ENCODE measurements at regions not wholly inside any gene's neighbourhood (a gene's known extent, or its start where the extent isn't known, plus 50 kb on each side); places are given as distances from the start of the nearest gene placed in this dataset.

DNA sequence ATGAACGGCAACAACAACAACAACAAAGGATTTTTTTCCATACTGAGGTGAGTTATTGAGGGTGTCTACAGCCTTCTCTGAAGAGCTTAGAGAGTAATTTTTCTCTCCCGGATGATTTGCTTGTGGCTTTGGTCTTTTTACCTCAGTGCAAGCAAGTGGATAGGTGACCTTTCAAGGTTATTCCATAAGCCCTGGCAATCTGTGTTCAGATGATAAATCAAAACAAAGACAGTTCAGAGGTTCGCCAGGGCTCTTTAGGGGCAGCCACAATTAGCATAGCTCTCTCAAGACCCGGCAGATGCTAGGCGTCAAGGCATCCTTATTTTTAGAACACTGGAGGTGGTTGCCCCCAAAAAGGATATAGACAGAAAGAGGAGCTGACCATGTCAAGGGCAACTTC is 417.9 kb upstream of the C9orf72 start:
- no peak for DNase-seq (ENCODE audit: insufficient read length, low spot score)
- no peak for FAIRE-seq

DNA sequence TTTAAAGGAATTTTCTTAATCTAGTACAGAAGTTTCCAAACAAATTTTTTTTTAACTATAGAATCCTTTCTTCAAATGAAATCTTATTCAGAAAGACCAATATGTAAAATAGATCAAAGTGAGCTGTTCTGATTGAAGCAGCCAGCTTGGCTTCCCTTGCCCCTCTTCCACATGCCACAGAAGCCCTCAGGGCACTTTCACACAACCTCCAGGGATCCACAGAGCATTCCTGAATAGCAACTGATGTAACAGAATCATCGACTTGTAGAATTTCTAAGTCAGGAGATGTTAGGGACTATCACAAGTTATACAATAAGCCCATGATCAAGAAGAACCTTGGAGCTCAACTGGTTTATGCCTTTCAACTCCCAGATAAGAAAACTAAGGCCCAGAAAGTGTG is 427.8 kb upstream of the C9orf72 start:
- DNase-seq (ENCODE audit: insufficient read length, low spot score): no peak
- no peak for FAIRE-seq

DNA sequence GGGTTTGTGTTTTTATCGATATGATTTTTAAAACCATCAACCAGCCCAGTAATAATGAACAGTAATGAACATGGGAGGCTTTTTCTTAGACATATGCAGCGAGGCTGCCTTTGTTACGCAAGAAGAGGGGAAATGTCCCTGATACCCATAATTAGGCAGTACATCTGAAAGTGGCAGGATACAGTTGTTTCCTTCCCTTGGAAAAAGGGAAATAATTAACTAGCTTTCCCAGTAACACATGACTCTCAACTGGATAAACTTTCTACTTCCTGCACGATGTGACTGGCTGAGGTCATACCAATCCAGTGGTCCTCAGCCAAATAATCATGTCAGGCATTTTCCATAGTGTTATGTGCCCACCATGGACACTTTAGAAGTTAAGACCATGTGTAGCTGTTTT is 431.6 kb upstream of the C9orf72 start:
- DNase-seq (ENCODE audit: insufficient read length, low spot score) (no peak), FAIRE-seq (no peak)

DNA sequence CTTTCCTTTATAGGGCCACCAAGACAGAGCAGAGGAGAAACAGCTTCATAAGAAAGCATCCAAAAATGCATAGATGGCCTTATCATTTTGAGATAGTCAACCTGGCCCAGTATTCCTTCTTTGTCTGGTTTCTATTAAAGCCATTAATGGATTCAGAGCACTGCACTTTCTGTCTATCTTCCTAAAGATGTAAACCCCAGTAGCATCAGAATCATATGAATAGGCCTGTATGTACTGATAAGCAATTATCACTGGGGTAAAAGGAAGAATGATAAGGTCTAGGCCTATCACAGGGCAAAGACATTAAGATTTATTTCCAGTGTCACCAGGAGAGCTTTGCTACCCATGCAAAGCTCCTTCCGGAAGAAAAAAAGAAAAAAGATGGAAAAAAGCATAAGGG is 432.5 kb upstream of the C9orf72 start:
- FAIRE-seq: no peak

DNA sequence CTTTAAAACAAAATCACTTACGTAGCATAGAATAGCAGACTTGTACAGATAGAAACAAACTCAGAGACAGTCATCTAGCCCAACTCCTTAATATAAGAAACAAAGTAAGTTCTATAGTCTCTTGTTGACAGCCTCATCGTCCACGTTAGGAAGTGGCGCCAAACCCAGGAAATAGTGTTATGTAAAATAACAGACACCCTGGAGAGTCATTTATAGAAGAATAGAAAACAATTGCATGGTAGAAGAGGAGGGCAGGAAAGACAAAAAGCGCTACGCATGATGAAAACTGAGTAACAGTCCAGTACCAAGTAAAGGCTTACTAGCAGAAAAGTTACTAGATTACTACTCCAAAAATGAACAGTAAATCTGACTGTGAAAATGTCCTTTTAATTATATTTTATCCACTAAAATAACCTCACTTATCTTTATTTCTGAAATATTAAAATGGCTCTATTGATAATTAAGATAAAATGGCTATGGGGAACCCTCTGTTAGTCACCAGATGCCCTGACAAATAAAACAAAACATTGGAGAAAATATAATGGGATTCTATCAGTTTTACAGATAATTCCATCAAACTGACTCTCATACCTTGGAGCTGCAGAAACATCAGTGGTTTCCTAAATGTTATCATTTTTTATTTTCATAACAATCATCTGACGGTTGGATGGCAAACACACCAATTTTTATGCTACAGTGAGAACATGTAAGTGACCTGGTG is 434.0 kb upstream of the C9orf72 start:
- no peak for FAIRE-seq
- DNase-seq (ENCODE audit: insufficient read length, low spot score): no peak

More for the DNA sequence above, 432.5 kb upstream of the C9orf72 start:
- no peak for DNase-seq (ENCODE audit: insufficient read length, low spot score)

DNA sequence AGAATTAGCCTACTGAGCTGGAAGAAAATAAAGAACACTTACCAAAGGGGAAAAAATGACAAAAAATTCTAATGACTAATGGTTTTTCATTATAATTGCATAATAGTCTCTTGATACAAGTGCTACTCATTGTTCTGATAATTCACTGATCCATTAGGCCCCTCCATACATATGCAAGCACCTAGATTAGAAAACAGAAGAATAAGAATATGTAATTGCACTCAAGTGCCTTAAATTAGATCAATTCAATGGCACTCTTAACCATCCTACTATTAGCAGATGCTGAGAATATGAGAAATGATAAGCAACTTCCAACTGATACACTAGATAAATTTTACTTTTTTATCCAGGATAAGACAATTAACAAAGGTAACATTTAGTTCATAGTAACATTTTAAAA is 440.9 kb upstream of the C9orf72 start:
- DNase-seq (ENCODE audit: insufficient read length, low spot score) (no peak), FAIRE-seq (no peak)

DNA sequence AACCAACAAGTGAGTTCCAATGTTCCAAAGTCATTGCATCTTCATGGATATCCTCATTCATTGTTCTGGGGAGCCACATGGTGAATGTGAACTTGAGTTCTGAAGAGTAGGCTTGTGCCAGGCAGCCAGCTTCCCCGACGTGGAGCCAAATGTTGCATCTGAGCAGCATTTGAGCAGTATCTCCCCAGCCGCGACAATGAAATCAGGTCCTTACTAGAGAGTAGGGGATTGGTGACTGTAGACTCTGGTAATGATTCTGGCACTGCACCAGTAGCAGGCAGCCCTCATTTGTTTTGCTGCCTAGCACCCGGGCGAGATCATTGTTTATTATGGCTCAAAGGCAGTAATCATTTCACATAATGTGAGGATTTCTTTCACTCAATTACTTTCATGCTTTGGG is 451.4 kb upstream of the C9orf72 start:
- no peak for FAIRE-seq
- no peak for DNase-seq (ENCODE audit: insufficient read length, low spot score)

DNA sequence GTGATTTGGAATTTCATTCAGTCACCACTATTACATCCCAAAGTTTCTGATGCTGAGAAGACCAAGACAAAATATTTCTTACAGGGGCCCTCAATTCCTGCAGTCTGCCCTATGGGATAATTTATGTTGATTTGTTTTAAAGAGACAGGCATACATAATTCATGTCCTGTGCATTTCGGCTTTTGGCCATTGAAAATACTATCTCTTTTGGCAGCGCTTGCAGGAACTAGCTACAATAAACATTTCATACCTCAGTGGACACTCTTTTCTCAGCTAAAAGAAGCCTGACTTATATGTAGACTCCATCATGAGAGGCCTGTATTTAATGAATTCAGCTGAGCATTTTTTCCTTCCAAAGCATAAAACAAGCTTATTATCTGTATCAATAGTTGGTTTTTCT is 451.9 kb upstream of the C9orf72 start:
- DNase-seq (ENCODE audit: insufficient read length, low spot score) (no peak), FAIRE-seq (no peak)

DNA sequence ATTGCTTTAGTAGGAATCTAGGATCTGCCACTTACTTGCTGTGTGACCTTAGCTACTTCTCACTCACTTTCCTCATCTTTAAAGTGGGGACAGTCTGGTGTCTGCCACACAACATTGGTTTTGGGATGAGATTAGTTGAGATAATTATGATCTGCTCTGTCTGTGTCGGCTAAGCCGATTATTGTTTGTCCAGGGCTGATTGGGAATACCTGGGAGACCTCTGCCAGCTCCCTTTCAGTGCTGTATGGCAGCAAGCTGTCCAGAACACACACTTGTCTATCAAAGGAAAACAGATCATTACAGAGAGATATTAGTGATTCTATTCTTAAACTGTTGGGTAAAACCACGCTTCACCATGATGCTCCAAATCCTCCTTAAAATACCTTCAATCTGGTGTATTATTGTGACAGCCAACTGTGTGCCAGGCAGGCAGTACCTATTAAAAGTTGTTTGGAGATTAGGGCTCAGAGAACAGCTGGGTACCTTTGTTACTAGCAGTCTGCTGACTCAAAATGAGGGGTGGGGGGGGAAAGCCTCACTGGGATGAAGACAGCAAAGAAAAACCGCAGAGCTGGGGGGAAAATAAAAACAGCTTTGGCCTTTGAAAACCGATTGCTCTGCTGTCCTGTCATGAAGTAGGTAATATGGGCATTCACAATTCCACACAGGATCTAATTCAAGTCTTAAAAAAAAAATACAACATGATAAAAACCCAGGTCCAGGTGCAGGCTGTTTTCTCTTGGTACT is 458.4 kb upstream of the C9orf72 start:
- DNase-seq (ENCODE audit: insufficient read length, low spot score) (no peak), FAIRE-seq (no peak)

DNA sequence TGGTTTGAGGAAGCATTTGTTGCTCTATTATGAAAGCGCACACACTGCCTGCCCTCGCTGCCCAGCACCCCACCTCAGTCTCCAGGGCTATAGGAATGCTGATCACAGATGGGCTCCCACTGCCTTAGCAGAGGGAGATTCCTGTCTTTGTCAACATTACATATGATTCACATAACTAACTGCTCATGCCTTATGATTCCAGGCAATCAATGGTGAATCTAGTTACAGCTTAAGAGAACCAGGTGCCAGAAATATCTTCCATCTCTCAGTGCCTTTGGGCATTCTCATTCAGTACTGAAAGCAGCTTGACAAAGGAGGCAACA is 458.9 kb upstream of the C9orf72 start:
- DNase-seq (ENCODE audit: insufficient read length, low spot score): no peak
- no peak for FAIRE-seq

DNA sequence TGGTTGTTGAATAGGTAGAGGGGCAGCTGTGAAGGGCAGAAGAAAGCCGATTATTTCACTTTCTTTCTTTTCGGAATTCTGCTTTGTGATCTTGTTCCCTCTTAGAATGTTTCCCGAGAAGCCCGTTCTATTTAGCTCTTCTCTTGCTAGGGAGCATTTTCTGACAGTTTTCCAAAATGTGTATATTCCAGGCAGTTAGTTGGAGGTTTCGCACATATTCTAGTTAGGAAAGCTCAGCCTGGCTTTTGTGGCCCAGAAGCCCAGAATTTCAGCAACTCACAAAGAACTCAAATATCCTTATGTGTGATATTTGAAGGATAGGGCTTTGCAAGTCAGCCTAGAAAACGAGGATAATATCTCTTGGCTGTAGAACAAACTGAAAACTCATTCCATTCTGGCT is 461.0 kb upstream of the C9orf72 start:
- FAIRE-seq: no peak

DNA sequence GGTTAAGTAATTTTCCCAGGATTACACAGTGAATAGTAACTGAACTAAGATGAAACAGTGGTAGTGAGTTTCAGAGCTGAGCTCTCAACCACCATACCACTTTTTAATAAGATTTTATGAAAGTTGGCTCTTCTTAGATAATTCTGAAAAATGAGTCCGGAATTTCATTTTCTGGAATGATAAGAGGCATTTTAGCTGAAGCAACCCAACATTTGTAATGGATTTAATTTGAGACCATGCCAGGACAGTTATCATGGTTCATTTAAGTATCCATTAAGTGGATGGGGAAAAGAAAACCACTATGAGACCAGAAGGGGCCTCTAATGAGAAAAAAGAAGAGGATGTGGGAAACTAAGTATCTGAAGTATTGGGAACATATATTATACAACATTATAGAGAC is 464.7 kb upstream of the C9orf72 start:
- DNase-seq (ENCODE audit: insufficient read length, low spot score): no peak
- no peak for FAIRE-seq

More for the DNA sequence above, 461.0 kb upstream of the C9orf72 start:
- DNase-seq (ENCODE audit: insufficient read length, low spot score): no peak

DNA sequence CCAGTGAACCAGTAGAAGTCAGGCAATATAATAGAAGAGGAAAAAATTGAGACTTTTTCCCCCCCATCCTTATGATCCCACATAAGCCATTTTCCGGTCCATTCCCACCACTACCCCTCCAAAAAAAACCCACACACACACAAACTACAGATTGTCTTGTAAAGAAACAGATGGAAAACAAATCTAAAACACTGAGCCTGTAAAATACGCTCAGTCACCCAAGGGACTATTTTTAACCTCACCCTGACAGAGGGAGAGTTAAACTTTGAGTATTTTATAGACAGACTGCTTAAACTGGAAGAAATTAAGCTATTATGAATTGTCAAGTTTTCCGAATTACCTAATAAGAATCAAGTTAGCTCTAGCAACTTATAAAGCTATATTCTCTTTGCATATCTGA is 471.8 kb upstream of the C9orf72 start:
- DNase-seq (ENCODE audit: insufficient read length, low spot score): no peak
- no peak for FAIRE-seq

DNA sequence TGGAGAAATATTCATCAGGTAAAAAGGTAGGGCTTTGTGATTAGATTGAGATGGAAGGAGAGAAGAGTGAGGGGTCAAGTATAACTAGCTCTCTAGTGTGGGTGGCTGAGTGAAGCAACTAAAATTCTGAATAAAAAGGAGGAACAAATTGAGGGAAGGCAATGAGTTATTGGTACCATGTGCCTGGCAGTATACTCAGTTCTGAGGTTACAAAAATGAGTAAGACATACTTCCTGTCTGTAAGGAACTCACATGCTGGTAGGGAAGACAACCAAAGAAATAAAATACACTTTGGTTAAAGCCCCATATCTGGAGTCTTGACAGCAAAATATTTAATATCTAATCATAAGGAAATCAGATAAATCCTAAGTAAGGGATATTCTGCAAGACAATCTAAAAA is 476.8 kb upstream of the C9orf72 start:
- FAIRE-seq (no peak), DNase-seq (ENCODE audit: insufficient read length, low spot score) (no peak)

DNA sequence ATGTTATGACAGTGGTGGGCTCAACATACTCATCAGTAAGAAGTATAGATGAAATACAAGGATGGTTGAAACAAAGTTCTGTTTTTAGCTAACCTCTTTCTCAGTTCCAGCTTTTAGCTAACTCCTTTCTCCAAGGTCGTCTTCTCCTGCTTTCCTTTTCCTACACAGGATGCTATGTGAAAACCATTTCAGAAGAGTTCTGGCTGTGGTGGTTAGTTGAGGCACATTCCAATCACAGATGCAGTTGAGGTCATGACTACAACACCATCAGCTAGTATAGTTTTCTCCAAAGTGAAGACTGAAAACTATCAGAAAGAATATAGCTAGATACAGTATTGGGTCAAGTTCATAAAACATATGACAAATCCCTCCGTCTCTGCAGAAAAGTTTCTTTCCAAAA is 477.7 kb upstream of the C9orf72 start:
- FAIRE-seq (no peak), DNase-seq (ENCODE audit: insufficient read length, low spot score) (no peak)

DNA sequence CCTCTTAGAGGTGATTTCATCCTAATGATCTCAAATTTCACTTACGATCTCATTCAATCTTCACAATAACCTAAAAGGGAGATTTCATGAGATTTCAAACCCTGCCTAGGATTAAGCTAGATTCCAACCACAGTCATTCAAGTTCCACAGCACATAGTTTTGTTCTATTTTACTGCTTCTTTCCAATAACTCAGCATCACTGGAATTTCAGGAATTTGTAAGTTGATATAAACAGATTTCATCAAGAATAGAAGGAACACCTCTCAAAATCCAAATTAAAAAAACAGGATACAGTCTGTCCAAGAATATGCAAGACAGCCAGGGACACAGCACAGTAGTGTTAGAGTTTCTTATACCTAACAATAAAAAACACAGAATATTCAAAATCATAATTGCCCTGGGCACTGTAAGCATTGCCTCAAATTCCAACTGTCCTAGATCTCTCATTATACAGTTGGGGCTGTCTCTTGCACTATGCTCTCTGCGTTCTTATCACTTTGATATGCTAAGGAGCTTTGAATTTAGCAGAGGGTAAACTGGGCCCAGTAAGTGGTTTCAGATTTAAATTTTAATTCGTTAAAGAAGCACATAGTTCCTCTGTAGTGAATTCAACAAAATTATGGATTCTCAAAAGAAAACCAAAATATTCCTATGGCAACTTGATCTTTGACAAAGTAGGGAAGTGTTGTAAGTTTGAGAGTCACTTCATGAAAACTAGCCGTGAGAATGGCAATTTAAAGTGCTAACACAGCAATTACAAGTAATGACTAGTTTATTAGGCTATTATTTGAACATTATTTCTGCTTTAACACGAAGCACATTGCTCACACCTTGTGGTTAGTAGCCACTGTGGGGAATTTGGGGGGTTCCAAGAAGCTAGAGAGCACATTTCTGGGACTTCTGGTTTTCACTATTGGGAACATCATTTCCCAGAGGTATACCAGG is 478.6 kb upstream of the C9orf72 start:
- FAIRE-seq: no peak
- DNase-seq (ENCODE audit: insufficient read length, low spot score): no peak

DNA sequence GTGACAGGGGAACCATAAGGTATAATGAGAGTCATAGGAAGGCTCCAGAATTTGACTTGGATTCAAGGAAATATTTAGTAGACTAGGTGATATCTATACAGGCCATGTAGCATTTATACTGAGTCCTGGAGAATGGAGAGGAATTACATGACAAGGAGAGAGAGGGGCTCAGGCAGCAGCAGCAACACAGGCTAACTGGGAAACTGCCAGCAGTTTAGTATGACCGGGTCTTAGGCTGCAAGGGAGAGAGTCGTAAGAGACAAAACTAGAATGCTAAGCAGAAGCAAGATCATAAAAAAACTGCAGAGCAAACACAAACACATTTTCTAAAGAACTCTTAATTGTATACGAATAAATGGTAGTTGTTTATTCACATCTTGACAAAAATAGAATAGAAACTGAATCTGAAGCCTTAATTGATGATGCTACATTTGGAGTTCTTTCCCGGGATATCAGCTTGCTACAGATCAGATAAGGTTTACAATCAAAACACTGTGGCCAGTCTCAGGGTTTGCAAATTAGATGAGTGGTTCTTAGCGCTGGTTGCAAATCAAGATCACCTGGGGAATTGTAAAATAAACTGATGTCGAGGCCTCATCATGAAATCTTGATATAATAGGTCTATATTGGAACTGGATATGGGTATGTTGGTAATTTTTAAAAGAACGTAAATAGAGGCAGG is 480.0 kb upstream of the C9orf72 start:
- FAIRE-seq (no peak), DNase-seq (ENCODE audit: insufficient read length, low spot score) (no peak)

DNA sequence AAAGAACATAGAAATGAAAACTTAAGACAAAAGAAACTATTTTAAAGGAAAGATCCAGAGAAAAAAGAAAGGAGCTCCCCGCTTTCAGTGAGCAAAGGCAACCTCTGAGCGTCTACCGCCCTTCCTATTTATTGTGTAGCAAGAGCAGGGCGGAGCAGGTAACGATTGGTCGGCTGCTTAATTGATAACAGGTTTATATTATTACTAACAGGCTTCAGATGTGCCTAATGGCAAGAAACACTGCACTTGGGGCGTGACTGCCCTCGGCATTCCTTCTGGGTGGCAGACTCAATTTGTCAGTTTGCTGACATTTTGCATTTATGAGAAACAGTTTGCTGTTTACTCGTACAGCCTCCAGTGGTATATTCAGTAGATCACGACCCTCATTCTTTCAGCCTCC is 482.7 kb upstream of the C9orf72 start:
- FAIRE-seq (no peak), DNase-seq (ENCODE audit: insufficient read length, low spot score) (no peak)

DNA sequence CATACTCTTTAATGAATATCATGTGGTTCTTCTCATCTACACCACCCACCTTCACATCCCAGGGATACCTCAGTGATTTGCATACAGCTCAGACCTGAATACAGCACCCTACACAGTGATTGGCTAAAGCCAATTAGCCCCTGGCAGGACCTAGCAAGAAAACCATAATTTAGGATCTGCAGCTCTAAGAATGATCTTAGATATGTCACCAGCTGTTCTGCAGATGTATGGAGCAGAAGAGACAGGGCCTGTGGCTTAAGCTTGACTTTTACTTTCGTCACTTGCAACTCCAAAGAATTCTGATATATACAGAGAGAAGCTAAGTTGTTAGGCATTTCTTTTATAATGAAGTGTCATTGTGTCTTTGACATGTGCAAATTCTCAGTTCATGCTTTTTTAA is 483.2 kb upstream of the C9orf72 start:
- FAIRE-seq (no peak), DNase-seq (ENCODE audit: insufficient read length, low spot score) (no peak)

DNA sequence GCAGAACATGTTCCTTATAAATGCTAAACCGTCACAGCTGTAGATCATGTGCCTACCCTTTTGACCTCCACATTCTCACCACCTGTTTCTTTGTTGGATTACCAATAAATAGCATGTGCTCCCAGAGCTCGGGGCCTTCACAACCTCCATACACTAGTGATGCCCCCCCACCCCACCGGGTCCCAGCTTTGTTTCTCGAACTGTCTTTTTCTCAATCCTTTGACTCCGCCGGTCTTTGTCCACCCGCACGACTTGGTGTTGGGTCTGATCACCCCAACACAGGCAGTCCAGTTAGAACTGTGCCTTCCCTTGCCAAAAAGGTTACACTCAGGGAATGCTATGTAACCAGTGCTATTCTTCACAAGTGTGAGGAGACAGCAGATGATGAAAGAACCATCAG is 485.9 kb upstream of the C9orf72 start:
- FAIRE-seq: no peak
- no peak for DNase-seq (ENCODE audit: insufficient read length, low spot score)

DNA sequence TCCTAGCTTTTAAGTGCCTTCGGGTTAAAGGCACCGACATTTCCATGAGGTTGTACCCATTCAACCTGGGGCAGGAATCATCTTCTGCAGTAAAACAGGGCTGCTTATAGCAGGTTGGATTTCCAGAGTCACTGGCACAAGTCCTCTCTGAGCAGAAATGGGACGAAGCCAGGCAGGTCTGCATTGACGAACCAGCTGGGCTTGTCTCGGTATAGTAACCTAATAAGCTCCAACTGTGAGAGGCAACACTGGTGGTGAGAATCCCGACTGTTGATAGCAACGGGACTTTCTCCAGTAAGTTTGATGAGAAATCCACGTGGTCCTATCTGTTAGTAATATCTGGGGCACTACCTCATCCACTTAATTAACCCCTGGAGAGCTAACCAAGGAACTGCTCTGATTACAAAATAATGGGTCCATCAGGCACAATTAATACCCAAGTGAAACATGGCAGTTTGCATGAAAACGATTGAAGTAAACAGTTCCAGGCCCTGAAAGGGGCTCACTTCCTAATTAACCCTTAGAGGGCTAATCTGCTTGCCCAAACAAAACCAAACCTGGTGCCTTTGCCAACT is 491.0 kb upstream of the C9orf72 start:
- DNase-seq (ENCODE audit: insufficient read length, low spot score) (no peak), FAIRE-seq (no peak)
